Left ventricle myocardium inferior (tissue), 1 donor: ENCODE measurements at regions not wholly inside any gene's neighbourhood (a gene's known extent, or its start where the extent isn't known, plus 50 kb on each side); places are given as distances from the start of the nearest gene placed in this dataset.

Experiments
- DNase-seq: peaks from one replicate; pipeline ENCODE4 v3.0.0-alpha.2; 2020
- H3K27ac ChIP-seq: fragments of 200-600 bp; replicated peaks from 2 replicates; pipeline ENCODE4 v1.8.0; 2021
- H3K27me3 ChIP-seq: fragments of 200-600 bp; 2 replicates; pipeline ENCODE4 v1.8.0; 2021; ENCODE audit warnings: low read depth
- H3K36me3 ChIP-seq: fragments of 200-600 bp; 2 replicates; pipeline ENCODE4 v1.8.0; 2021
- H3K4me1 ChIP-seq: fragments of 200-600 bp; 2 replicates; pipeline ENCODE4 v1.8.0; 2021
- H3K4me3 ChIP-seq: fragments of 200-600 bp; 2 replicates; pipeline ENCODE4 v1.8.0; 2021; ENCODE audit warnings: mild to moderate bottlenecking, moderate library complexity
- H3K9me3 ChIP-seq: fragments of 200-600 bp; replicated peaks from 2 replicates; pipeline ENCODE4 v1.8.0; 2021
- CTCF ChIP-seq: fragments of 200-600 bp; IDR thresholded peaks from 2 replicates; pipeline ENCODE4 v1.8.0; 2021; ENCODE audit warnings: antibody characterized with exemption, mild to moderate bottlenecking, borderline replicate concordance
- intact Hi-C: fragments of 100-400 bp; cut with micrococcal nuclease; formaldehyde crosslinking; loops from one replicate; pipeline ENCODE4 v1.11.0; 2022
- donor health status: DM: no; HTN: yes; CAD: no; lungs with severe emphysema.

GRCh38 chr15:36005542-36005941, 459.6 kb upstream of the DPH6 start:
- no peak for TF ChIP-seq CTCF
- Histone ChIP-seq H3K4me3 (no peak overlapping the region), H3K4me1 (peaks cover 8% of the 10 kb centered on the region), H3K27ac (no peak overlapping the region), H3K9me3 (peaks cover 20% of the 10 kb centered on the region), H3K36me3 (no peaks in the 10 kb centered on the region), H3K27me3 (no peaks in the 10 kb centered on the region)
- intact Hi-C loops: no loop called here
- no peak for DNase-seq

GRCh38 chr15:36007699-36008098, 461.7 kb upstream of the DPH6 start:
- intact Hi-C loops: no loop called here

GRCh38 chr15:36008719-36009118, 462.8 kb upstream of the DPH6 start:
- no peaks in the 10 kb centered on the region for H3K36me3 ChIP-seq
- TF ChIP-seq CTCF: no peak
- H3K4me3 ChIP-seq: no peak overlapping the region
- intact Hi-C loops: no loop called here
- no peak for DNase-seq
- no peak overlapping the region for H3K27ac ChIP-seq
- H3K27me3 ChIP-seq: no peaks in the 10 kb centered on the region
- peaks cover 20% of the 10 kb centered on the region for H3K9me3 ChIP-seq
- H3K4me1 ChIP-seq: peaks cover 8% of the 10 kb centered on the region

More at GRCh38 chr15:36007699-36008098, 461.7 kb upstream of the DPH6 start:
- Histone ChIP-seq H3K9me3 (peaks cover 20% of the 10 kb centered on the region), H3K4me3 (no peak overlapping the region), H3K4me1 (peaks cover 8% of the 10 kb centered on the region), H3K27me3 (no peaks in the 10 kb centered on the region), H3K36me3 (no peaks in the 10 kb centered on the region), H3K27ac (no peak overlapping the region)
- no peak for TF ChIP-seq CTCF
- DNase-seq: no peak

- Histone ChIP-seq H3K4me3 (no peak overlapping the region), H3K27me3 (no peaks in the 10 kb centered on the region), H3K27ac (no peak overlapping the region), H3K9me3 (no peaks in the 10 kb centered on the region), H3K4me1 (peaks cover 11% of the 10 kb centered on the region), H3K36me3 (no peaks in the 10 kb centered on the region)
- intact Hi-C loops: no loop called here
- DNase-seq: peak; percentile 23
- no peak for TF ChIP-seq CTCF
Observed at GRCh38 chr15:36024031-36024688, 478.2 kb upstream of the DPH6 start.

- Histone ChIP-seq H3K9me3 (no peaks in the 10 kb centered on the region), H3K4me1 (peaks cover 11% of the 10 kb centered on the region), H3K27ac (no peak overlapping the region), H3K27me3 (no peaks in the 10 kb centered on the region), H3K36me3 (no peaks in the 10 kb centered on the region), H3K4me3 (no peak overlapping the region)
- intact Hi-C loops: no loop called here
- no peak for DNase-seq
- no peak for TF ChIP-seq CTCF
Observed at GRCh38 chr15:36026627-36027283, 480.8 kb upstream of the DPH6 start.
